ENCODE measurements at regions not wholly inside any gene's neighbourhood (a gene's known extent, or its start where the extent isn't known, plus 50 kb on each side); places are given as distances from the start of the nearest gene placed in this dataset.

DNA sequence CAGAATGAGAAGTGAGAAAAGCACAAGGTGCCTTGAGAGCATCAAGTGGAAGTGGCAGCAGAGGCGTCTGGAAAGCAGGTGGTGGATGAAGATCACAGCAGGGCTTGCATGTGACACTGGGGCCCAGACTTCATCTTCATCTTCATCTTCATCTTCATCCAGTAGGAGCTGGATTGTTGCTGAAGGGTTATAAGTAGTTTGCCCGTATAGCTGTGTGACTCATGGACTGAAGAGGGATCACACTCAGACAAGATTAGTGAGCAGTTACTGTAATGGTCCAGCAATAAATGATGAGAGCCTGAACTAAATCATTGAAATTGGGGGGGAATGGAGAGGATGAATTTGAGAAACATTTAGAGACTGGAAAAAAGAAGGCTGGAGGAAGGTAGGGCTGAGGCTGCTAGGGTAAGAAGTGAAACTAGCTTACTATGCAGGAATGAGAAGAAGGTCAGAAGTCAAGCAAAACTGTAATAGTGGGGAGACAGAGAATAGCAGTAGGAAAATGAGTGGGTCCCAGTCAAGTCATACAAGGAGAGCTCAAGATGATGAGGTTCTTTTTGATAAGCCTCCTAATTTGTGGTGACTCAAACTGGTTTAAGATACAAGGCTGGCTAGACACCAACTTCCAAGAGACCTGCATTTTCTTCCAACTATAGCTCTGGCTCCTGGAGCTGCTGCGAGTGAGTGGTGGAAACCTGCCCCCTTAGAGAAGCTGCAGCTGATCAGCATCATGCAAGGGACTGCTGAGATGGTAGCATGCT lies 92.3 kb upstream of the BEND6 start:
- DNase-seq = peak; percentile 46

DNA sequence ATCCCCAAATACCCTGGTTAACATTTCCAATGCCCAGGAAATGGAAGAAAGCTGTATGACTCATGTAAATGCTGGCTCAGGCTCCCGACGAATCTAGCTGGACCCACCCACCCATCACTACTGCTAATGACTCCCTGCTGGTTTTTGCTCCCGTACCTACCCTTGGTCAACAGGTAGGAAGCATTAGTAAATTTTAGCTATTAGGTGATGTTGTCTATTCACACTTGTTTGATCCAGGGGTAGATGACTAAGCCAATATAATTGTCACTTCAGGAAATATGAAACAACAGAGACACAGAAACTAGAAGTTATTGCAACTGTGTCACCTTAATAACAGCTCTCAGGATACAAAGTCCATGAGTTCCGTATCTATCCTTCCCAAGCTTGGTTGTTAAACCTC lies 94.4 kb upstream of the BEND6 start:
- DNase-seq = peak; percentile 46

DNA sequence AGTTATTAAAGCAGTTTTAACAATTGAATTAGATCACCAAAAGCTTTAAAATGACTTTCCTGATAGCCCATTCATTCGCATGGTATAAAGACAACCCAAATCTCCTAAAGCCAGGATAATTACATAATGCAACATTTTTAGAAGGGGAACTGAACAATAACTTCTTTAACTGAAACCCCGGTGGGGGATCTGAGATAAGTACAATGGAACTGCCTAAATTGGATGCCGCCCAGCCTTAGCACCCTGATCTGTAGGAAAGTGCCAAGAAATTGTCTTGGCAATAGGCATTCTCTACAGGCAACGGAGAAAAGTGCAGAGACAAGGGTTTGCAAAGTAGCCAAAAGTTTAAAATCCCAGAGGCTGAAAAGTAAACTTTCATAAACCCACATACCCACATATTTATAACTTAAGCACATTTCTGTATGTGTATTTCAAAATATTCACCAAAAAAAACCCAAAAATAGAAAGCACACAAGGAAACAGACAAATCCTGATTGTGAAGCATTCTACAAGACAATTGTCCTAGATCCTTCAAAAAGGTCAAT lies 98.8 kb upstream of the BEND6 start:
- DNase-seq = no peak

DNA sequence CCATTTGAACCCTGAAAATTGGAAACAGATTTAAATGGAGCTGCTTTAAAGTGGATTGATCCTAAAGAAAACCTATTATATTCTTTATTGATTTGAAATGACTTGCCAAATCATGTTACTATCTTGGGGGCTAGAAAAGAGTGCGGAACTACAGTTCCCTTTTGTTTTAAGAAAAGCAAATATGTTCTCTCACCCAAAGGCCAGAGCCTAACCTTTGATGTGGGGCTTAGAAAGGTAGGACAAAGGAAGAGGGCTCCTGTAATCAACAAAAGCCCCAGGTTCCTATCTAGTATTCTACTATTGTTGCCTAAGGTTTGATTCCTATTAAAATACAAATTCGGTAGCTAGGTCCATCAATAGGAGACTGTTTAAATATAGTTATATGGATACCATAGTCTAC lies 100.8 kb upstream of the BEND6 start:
- no peak for DNase-seq

DNA sequence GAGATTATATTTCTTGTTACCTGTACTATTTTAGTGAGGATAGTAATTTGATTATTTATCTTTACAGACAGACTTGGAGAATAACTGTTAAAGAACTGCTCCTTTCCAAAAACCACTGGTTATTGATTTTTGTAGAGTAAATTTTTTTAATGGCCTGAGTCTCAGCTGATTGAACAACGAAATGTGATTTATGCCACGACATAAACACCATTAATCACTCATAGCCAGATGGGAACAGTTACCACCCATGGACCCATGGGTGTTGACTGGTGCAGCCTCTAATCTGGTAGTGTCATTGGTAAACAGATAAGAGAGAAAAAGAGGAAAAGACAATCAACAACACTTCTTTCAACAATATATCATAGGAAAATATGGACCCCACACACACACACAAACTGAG lies 101.4 kb upstream of the BEND6 start:
- no peak for DNase-seq

DNA sequence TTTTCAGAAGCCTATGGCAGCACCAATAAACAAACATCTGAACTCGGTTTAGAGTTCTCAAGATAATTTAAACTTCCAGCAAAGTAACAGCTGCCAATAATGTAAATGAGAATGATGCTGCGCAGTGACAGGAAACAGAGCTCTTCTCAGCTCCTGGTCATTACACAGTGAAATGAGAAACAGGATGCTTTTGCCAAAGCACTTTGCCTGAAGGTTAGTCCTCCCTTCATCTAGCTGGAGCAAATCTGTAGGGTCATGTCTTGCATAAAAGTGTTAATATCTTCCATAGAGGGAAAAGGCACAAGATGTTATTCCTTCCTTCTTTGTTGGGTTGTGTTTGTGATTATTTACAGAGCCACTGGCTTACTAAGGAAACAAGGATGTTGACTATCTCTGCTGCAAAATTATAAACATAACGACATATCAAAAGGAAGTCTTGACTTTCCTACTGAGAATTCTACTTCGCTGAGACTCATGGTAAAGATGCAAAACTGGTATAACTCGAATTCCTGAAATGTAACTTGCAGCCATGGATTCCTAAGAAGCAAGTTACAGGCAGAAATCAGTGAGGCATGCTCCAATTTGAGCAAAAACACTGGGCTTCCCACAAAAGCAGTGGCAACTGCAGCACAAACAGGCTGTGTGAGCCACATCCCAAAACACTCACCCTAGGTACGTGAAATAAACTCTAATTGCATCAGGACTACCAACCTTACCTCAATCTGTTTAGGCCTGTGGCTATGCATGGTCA lies 102.5 kb upstream of the BEND6 start:
- DNase-seq = no peak

DNA sequence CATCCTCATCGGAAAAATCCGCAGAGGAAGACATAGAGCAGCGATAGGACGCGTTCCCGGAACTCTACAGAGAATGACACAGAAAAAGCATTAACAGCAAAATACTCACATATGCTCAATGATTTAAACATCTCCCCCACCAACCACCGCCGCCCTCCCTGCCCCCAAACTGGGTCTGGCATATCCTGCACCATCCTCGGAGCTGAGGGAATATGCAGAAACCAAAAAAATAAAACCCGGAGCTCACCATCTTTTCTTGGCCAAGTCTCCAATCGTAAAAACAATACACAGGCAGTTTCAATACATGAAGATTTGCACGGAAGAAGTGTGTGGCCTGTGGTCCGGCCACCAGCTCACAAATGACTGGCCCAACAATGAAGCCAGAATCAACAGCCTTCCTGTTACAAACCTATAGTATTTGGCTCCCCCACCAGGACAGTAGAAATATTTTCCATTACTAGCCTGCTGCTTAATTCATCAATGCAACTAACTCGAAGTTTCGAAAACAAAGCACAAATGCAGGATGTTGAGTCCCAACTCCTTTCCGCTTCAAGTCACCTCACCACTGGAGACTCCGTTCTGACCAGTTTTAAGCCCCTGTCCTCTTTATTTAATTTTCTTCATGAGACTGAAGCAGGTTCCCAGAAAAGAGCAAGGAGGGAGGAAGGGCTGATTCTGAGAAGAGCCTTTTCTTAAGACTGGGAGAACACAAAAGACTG lies 103.2 kb upstream of the BEND6 start:
- DNase-seq = peak; percentile 82

DNA sequence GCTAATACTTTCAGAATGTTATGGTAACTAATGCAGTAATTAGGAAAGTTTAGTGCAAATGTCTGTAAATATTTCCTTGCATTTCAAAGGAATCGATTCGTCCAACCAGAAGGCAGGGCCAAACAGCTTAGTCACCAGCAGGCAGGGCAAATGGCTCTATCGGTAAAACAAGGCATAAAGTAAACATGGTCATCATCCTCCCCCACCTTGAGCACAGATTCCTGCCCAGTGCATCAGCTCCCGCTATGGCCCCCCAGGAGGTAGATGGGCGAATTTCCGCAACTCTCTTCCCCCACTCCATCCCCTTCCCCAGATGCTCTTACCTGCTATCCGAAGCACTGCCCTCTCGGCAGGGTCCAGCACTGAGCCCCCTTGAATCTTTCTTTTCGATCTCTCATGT lies 103.8 kb upstream of the BEND6 start:
- peak; percentile 48 for DNase-seq

DNA sequence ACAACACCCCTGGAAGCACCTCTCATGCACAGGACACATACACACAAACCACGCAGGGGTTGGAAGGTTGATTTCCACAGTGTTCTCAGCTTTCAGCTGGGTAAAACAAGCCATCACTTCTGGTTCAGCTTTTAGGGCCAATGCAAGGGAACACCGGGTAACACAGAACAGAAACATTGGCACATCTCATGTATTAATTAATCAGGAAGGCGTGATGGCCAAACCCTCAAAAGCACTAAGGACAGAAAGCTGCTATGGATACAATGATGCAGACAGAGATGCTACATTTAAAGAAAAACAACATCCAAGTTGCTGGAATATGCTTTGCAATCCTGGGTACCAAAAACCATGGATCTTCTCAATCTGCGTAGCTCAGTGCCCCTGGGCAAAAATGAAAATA lies 104.3 kb upstream of the BEND6 start:
- no peak for DNase-seq

DNA sequence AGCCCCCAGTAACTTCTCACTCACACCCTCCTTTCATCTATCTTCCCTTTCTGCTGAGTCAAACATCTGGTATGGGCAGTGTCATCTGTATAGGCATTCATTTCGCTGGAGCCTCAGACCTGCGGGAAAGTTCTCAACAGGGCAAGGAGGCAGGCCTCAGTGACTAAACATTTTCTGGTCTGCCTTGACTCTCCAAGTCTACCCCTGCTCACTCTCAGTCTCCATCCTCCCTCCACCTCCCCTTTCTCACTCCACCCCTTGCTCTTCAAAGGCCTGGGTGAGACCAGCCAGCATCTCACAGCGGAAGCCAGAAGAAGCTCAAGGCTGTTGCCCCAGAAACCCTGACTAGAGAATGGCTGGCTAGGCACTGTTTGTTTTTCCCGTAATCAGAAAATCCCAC lies 105.0 kb upstream of the BEND6 start:
- peak; percentile 64 for DNase-seq

DNA sequence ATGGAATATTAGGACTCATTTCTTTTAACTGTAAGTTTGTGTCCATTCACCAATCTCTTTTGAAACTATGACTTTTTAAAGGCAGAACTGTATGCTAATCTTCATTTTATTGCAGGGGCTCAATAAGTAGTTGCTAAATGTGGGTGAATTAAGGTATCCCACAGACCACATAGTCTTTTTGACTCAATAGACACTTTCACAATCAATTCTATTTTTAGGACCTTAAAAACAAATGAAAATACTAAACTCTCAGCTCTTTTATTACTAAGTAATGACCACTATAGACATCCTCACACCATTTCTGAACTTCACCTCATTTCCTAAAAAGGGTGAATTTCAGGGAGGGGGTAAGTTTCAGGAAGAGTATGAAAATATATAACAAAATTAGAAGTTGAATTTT lies 106.8 kb upstream of the BEND6 start:
- DNase-seq = no peak

DNA sequence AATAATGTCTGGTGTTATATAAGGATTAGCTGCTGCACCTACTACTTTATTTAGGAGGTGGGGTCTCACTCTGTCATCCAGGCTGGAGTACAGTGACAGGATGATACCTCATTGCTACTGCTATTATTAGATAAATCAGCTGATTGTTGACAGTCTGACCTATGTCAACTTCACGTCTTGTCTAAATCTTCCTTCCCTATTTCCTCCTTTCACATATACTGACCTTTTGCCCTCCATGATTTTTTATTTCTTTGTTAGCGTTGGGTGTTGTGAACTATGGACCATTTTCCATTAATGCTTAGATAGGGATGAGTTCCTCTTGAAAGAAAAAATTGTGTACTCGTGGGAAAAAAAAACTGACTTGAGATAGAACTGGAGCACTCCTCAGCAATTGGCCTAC lies 109.9 kb upstream of the BEND6 start:
- DNase-seq = no peak

DNA sequence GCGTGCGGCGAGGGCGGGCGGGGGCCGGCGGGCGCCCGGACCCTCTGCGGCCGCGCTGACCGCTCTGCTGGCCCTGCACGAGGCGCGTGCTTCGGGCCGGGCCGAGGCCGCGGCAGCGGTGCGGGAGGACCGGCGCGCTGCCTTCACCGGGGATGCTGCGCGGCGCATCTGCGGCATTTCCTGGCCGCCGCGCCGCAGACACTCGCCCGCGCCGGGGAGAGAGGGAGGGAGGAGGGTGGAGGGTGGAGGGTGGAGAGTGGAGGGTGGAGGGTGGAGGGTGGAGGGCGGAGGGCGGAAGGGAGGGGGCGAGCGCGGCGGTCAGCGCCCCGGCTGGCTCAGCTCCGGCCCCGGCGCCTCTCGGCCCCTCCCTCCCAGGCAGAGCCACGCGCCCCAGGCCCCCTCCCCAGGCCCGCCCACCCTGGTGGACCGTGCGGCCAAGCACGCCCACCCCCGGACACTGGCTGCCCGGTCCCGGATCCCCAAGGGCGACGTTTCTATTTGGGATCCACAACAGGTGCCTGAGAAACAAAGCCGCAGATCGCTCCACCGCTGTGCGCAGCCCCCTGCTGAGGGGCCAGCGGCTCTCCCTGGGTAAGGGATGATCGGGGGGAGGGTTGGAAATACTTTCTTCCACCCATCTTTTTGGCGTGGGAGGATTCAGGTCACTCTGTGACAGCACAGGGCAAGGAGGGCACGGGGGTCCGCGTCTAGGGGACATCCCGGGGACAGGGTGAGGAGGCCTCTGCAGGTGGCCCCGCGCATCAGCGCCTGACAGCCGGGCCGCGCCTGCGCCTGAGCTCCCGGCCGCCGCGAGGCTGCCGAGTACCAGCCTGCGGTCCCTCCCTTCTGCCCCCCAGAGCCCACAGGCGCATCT lies 111.2 kb upstream of the BEND6 start:
- peak; percentile 68 for DNase-seq

DNA sequence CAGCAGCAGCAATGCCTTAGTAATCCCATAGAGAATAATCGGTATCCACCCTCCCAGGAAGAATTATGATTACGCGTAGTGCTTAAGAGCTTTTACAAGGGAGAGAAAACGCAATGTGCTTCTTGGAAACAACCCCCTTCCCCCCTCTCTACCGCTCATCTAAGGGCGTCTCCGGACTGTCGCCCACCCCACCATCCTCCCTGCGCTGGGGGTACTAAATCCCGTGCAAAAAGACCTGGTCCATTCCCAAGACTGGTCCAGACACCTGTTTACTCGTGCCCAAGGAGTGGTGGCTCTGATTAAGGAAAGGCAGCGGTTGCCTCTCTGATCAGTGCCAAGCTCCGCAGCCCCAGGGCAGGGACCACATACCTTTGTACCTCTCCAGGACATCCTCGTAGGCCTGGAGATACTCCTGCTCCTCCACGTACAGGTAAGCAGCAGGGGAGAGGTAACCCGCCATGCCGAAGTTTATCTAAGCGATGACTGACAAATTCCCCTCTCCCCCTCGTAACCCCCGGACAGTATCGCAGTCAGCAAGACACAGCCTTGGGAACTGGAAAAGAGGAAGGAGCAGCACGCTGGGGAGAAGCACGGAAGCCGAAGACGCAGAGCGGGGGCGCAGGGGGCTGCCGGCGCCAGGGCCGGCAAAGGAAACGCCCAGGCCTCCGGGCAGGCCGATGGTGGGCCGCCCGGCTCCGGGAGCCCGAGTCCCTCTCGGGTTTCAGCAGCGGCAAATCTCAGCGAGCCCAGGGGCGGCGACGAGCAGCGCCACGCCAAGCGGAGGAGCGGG lies 112.0 kb upstream of the BEND6 start:
- DNase-seq = peak; percentile 47

DNA sequence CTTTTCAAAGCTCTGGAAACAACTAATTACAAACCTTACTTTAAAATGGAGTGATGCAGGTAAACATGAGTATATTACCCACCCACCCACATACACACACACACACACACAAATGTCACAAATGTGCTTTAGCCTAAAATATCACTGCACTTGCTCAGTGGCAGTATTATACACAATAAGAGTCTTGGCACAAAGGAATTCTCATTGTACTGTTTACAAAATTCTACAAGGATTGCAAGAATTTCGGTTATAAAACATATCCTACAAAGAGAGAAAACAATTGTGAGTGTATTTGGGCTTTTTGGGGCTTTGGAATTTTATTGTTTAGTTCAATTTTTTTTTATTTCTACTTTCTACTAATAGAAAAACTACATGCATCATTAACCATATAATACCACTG lies 113.2 kb upstream of the BEND6 start:
- DNase-seq = no peak

DNA sequence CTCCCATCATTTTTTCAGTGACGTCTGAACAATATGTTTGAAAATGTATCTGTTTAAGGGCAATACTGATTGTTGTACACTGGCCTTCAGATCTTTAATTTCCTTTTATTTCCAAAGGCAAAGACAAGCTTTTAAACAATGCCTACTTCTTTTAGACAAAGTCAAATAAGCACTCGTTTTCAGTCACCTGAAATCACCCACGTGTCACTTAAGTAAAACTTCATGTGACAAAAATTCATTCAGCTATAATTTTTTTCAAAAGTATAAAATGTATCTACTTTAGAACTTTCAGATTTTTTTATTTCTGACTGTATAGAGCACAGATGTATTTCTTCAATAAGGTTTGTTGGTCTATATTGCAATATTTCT lies 113.5 kb upstream of the BEND6 start:
- DNase-seq = no peak

DNA sequence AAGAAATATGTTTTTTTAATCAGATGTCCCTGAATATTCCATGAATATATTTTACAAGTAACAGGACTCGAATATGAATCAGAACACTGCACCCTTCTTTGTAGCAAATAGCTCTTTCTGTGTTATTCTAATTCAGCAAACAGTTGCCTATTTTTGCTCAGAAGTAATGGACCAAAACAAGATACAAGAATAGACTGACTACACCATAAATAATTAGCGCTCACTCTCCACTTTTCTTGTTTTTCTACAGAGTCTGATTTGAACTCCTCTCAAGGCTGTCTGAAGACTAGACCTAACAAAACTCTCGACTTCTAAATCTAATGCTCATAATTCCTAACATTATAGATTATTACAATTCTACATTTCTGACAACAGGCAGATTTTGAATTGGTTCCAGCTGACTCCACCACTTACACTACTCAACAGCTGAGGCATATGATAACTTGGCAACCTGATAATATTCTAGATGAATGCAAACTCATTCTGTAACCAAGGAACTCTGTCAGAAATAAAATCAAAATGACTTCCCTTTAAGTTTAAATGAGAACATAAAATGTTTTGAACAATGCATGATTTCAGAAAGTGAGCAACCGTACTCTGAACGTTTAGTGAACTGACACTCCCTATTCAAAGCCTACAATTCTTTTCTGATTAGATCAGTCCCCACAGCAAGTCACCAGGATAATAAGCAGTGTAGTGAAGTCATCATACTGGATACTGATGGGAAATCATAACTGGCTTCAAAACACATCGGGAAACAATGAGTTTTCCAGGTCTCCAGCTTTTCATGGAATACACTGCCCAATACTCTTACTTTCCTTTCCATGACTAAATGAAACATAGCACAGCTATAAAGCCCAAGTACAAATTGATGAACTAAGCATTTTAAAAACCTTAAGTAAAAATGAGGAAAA lies 114.2 kb upstream of the BEND6 start:
- DNase-seq = peak; percentile 77

DNA sequence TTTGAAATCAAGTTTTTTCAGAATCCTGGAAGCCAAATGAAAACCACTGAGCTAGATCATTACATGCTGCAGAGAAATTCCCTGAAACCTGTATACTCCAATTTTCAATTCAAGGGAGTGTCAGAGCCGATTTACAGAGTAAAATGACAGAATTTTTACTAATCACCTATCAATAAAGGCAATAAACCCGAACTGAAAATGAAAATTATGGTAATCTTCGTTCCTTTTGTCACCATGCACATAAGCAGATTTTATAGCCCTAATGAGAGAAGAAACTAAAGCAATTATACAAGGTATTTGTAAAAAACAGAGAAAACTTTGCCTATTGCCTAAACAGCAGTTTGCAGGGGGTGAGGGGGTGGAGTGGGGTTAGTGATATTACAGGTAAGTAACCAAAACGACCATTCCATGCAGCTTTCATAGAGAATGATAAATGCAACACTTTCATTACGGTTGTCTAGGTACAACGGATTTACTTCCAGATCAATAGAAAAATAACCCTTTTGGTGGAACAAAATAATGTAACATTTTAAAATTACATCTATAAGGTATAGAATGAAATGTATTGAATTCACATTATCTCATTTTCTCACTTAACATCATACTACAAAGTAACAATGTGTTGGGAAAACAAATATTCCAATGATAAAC lies 115.2 kb upstream of the BEND6 start:
- no peak for DNase-seq

DNA sequence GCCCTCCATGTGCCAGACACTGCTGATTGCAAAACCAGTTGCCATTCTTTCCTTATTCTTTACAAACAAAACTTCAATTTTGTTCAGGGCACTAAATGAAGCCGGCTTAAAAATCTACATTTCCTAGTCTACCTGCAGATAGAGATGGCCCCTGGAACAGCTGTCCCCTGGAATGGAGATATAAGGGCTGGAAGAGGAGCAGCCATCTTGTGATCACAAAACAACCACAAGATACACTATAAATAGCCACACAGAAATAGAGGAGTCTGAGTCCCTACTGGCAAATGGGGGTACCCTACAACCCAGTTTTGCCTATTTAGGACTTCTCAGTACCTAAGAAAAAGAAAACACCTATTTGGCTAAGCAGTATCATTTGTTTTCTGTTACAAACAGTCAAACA lies 115.9 kb upstream of the BEND6 start:
- no peak for DNase-seq

DNA sequence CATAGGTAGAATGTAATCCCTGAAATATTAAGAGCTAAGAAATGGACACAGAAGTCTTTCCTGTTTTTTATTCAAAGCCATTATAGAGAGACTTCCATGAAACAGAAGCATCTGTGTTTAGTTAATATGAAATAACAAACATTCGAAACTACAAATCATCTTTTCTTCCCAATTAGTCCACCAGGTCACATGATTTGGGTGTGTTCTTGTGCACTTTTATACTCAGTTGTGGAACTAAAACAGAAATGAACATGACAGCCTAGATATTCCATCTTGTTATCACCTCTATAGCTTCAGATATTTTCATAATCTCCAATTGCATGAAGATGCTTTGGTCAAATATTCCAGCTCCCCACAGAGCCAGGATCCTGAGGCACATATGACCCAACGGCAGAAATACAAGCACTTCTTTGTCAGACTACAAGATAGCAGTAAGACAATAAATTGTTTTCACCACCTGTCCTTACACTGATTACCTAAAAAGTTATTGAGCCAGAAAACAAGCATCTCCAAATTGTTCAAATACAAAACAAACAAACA lies 116.8 kb upstream of the BEND6 start:
- no peak for DNase-seq
